DOHH2 (cell line): ENCODE measurements at regions not wholly inside any gene's neighbourhood (a gene's known extent, or its start where the extent isn't known, plus 50 kb on each side); places are given as distances from the start of the nearest gene placed in this dataset.

Experiments used
- H3F3A ChIP-seq: fragments of 200-600 bp; sonication (generic), shearing (Covaris generic); 2 replicates; pipeline ENCODE4 v1.6.0; 2016; ENCODE audit warnings: antibody characterized with exemption, mild to moderate bottlenecking; ENCODE audit not compliant: control insufficient read depth, insufficient read depth
- H3K27ac ChIP-seq: fragments of 200-600 bp; sonication (generic); 2 replicates; pipeline ENCODE4 v1.5.1; 2014; ENCODE audit warnings: low read depth, mild to moderate bottlenecking, low read length, moderate library complexity
- H3K27me3 ChIP-seq: fragments of 200-600 bp; sonication (generic); 2 replicates; pipeline ENCODE4 v1.6.1; 2014; ENCODE audit warnings: mild to moderate bottlenecking, low read length, mixed read lengths; ENCODE audit not compliant: control insufficient read depth
- H3K36me3 ChIP-seq: fragments of 200-600 bp; sonication (generic); 2 replicates; pipeline ENCODE4 v1.6.1; 2014; ENCODE audit warnings: mild to moderate bottlenecking, low read length, moderate library complexity, mixed read lengths; ENCODE audit not compliant: control insufficient read depth
- H3K4me1 ChIP-seq: fragments of 200-600 bp; sonication (generic); 2 replicates; pipeline ENCODE4 v1.6.1; 2014; ENCODE audit warnings: mild to moderate bottlenecking, low read length, mixed read lengths; ENCODE audit not compliant: control insufficient read depth
- H3K4me2 ChIP-seq: fragments of 200-600 bp; sonication (generic); 2 replicates; pipeline ENCODE4 v1.6.0; 2014; ENCODE audit warnings: mild to moderate bottlenecking, low read length, moderate library complexity
- H3K4me3 ChIP-seq: fragments of 200-600 bp; sonication (generic); 2 replicates; pipeline ENCODE4 v1.5.1; 2014; ENCODE audit warnings: mild to moderate bottlenecking, low read length, mixed read lengths
- H3K79me2 ChIP-seq: fragments of 200-600 bp; sonication (generic); 2 replicates; pipeline ENCODE4 v1.6.1; 2014; ENCODE audit warnings: mild to moderate bottlenecking, low read length, mixed read lengths; ENCODE audit not compliant: control insufficient read depth
- H3K9me2 ChIP-seq: fragments of 200-600 bp; sonication (generic); replicated peaks from 2 replicates; pipeline ENCODE4 v1.6.1; 2014; ENCODE audit warnings: mild to moderate bottlenecking, low read length, mixed read lengths; ENCODE audit not compliant: control insufficient read depth
- H3K9me3 ChIP-seq: fragments of 200-600 bp; sonication (generic); 2 replicates; pipeline ENCODE4 v1.6.1; 2014; ENCODE audit warnings: antibody characterized with exemption, low read length, mixed read lengths; ENCODE audit not compliant: control insufficient read depth, insufficient read depth
- H4K20me1 ChIP-seq: fragments of 200-600 bp; sonication (generic); 2 replicates; pipeline ENCODE4 v1.6.0; 2014; ENCODE audit warnings: low read depth, mild to moderate bottlenecking, antibody characterized with exemption, low read length, moderate library complexity; ENCODE audit not compliant: control insufficient read depth, insufficient read depth
- CTCF ChIP-seq: fragments of 200-600 bp; sonication (generic); IDR thresholded peaks from one replicate; pipeline ENCODE4 v1.5.1; 2014; ENCODE audit warnings: antibody characterized with exemption, mild to moderate bottlenecking, low read depth, low read length; ENCODE audit not compliant: poor library complexity, severe bottlenecking
- EZH2phosphoT487 ChIP-seq: fragments of 200-600 bp; sonication (generic); IDR thresholded peaks from 2 replicates; pipeline ENCODE4 v1.6.1; 2017; ENCODE audit warnings: borderline replicate concordance, mild to moderate bottlenecking, antibody characterized with exemption, low read length, moderate library complexity, mixed read lengths

GRCh38 chr9:97755618-97756267 lies 58.6 kb upstream of the XPA start:
- no peaks in the 10 kb centered on the region for H3K4me1 ChIP-seq
- H3K4me3 ChIP-seq = no peak overlapping the region
- no peak overlapping the region for H3K27ac ChIP-seq
- no peaks in the 10 kb centered on the region for H3K9me3 ChIP-seq
- H3K79me2 ChIP-seq = no peaks in the 10 kb centered on the region
- H4K20me1 ChIP-seq = no peaks in the 10 kb centered on the region
- H3F3A ChIP-seq = no peaks in the 10 kb centered on the region
- TF ChIP-seq CTCF (no peak), EZH2phosphoT487 (no peak)
- H3K27me3 ChIP-seq = peaks cover 23% of the 10 kb centered on the region
- H3K9me2 ChIP-seq = no peaks in the 10 kb centered on the region
- no peak overlapping the region for H3K4me2 ChIP-seq
- no peaks in the 10 kb centered on the region for H3K36me3 ChIP-seq

- H4K20me1 ChIP-seq = no peaks in the 10 kb centered on the region
- TF ChIP-seq EZH2phosphoT487 = no peak
- TF ChIP-seq CTCF = no peak
Measured at GRCh38 chr9:97756991-97757390, 59.9 kb upstream of the XPA start.

GRCh38 chr9:97758334-97758916 lies 61.3 kb upstream of the XPA start:
- no peaks in the 10 kb centered on the region for H3F3A ChIP-seq
- H4K20me1 ChIP-seq = no peaks in the 10 kb centered on the region
- no peaks in the 10 kb centered on the region for H3K4me1 ChIP-seq
- TF ChIP-seq CTCF = no peak
- no peak for TF ChIP-seq EZH2phosphoT487
- no peak overlapping the region for H3K4me2 ChIP-seq
- peaks cover 17% of the 10 kb centered on the region for H3K27me3 ChIP-seq
- no peaks in the 10 kb centered on the region for H3K36me3 ChIP-seq
- H3K79me2 ChIP-seq = no peaks in the 10 kb centered on the region
- H3K4me3 ChIP-seq = no peak overlapping the region
- H3K9me2 ChIP-seq = no peaks in the 10 kb centered on the region
- H3K9me3 ChIP-seq = no peaks in the 10 kb centered on the region
- no peak overlapping the region for H3K27ac ChIP-seq

More at GRCh38 chr9:97756991-97757390, 59.9 kb upstream of the XPA start:
- no peaks in the 10 kb centered on the region for H3K36me3 ChIP-seq
- no peaks in the 10 kb centered on the region for H3K4me1 ChIP-seq
- H3K27ac ChIP-seq = no peak overlapping the region
- no peaks in the 10 kb centered on the region for H3K9me2 ChIP-seq
- H3K9me3 ChIP-seq = no peaks in the 10 kb centered on the region
- no peak overlapping the region for H3K4me3 ChIP-seq
- H3K79me2 ChIP-seq = no peaks in the 10 kb centered on the region
- no peak overlapping the region for H3K4me2 ChIP-seq
- no peaks in the 10 kb centered on the region for H3F3A ChIP-seq
- H3K27me3 ChIP-seq = peaks cover 14% of the 10 kb centered on the region
